ENCODE measurements at regions not wholly inside any gene's neighbourhood (a gene's known extent, or its start where the extent isn't known, plus 50 kb on each side); places are given as distances from the start of the nearest gene placed in this dataset.
"Not testable (repeated sequence)": the region's sequence is repeated elsewhere in the genome, so short reads cannot be mapped to it uniquely, and the experiment has no call there.

DNA sequence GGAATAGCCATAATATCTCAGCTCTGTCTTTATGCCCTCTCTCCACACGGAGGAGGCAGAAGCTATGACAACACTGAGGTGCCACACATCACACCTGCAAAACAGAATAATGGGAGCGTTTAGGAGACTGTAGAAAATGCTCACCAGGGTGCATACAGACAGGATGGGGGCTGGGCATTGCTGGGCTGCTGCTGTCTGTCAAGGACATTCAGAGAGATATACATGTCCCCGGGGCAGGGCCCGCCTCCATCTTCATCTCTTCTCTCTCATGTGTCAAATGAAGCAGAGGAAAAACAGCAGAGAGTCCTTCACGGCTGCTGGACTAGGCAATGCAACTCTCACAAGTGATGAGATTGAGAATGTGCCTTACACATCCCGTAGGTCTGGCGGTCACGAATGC lies 65.3 kb upstream of the DHRSX start:
- no peak overlapping the region for H3K9ac ChIP-seq (ENCODE audit: low read depth, low read length)
- peaks cover 7% of the 10 kb centered on the region; the same call in 1 of the 2 replicates for H3K4me1 ChIP-seq (ENCODE audit: insufficient read depth, low read length)
- no peaks in the 10 kb centered on the region for H3K36me3 ChIP-seq (ENCODE audit: insufficient read depth, low read length)
- peaks cover 5% of the 10 kb centered on the region; the same call in 1 of the 2 replicates for H3K9me3 ChIP-seq (ENCODE audit: control insufficient read depth, insufficient read depth, low read length)

DNA sequence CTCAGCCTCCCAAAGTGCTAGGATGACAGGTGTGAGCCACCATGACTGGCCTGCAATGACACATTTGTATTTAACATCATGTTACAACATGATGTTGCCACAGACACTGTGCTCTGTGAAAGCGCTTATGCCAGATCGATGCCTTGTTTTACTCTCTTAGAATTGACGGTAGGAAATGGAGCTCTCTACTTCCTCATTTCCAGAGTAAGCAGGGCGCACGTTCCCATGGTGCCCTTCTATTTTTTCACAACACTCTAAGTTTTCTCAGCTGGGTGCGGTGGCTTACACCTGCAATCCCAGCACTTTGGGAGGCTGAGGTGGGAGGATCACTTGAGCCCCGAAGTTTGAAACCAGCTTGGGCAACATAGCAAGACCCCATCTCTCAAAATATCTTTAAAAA lies 60.7 kb upstream of the DHRSX start:
- Histone ChIP-seq H3K9me3 (ENCODE audit: control insufficient read depth, insufficient read depth, low read length) (no peaks in the 10 kb centered on the region), H3K36me3 (ENCODE audit: insufficient read depth, low read length) (no peaks in the 10 kb centered on the region), H3K4me1 (ENCODE audit: insufficient read depth, low read length) (peaks cover 7% of the 10 kb centered on the region; the same call in 1 of the 2 replicates), H3K9ac (ENCODE audit: low read depth, low read length) (no peak overlapping the region)

DNA sequence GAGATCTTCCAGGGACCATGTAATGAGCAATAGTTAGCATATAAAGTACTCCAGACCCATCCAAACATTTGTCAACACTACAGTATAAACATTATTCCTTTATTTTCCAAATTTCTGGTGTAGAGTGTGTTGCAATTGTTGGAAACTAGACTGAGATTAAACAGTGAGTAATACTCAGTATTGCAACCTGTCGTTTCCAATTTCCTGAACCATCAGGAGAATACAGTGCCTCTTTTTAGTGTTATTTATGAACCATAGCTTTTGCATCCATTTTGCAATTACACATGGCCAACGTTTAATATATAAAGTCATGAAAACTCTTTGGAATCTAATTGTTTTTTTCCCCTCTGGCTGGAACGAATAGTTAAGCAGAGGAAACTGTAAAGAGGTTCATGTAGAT lies 58.3 kb upstream of the DHRSX start:
- no peaks in the 10 kb centered on the region for H3K9me3 ChIP-seq (ENCODE audit: control insufficient read depth, insufficient read depth, low read length)
- no peak overlapping the region for H3K9ac ChIP-seq (ENCODE audit: low read depth, low read length)
- H3K4me1 ChIP-seq (ENCODE audit: insufficient read depth, low read length): no peaks in the 10 kb centered on the region
- no peaks in the 10 kb centered on the region for H3K36me3 ChIP-seq (ENCODE audit: insufficient read depth, low read length)

- H3K9ac ChIP-seq (ENCODE audit: low read depth, low read length): no peak overlapping the region
- no peaks in the 10 kb centered on the region for H3K36me3 ChIP-seq (ENCODE audit: insufficient read depth, low read length)
- H3K4me1 ChIP-seq (ENCODE audit: insufficient read depth, low read length): peaks cover 2% of the 10 kb centered on the region; the same call in 1 of the 2 replicates
- no peaks in the 10 kb centered on the region for H3K9me3 ChIP-seq (ENCODE audit: control insufficient read depth, insufficient read depth, low read length)
Observed at GRCh38 chrX:2554891-2555290, 54.1 kb upstream of the DHRSX start.

DNA sequence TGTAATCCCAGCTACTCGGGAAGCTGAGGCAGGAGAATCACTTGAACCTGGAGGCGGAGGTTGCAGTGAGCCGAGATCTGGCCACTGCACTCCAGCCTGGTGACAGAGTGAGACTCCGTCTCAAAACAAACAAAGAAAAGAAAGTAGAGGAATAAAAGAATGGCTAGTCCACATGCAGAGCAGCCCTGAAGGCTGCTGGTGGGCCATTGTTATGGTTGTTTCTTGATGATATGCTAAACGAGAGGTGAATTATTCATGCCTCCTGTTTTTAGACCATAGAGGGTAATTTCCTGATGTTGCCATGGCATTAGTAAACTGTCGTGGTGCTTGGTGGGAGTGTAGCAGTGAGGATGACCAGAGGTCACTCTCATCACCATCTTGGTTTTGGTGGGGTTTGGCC lies 53.3 kb upstream of the DHRSX start:
- not testable (repeated sequence) for H3K36me3 ChIP-seq (ENCODE audit: insufficient read depth, low read length); H3K9me3 ChIP-seq (ENCODE audit: control insufficient read depth, insufficient read depth, low read length); H3K4me1 ChIP-seq (ENCODE audit: insufficient read depth, low read length); H3K9ac ChIP-seq (ENCODE audit: low read depth, low read length)

- H3K9me3 ChIP-seq (ENCODE audit: control insufficient read depth, insufficient read depth, low read length): no peaks in the 10 kb centered on the region
- H3K4me1 ChIP-seq (ENCODE audit: insufficient read depth, low read length): peaks cover 16% of the 10 kb centered on the region
- no peak overlapping the region for H3K9ac ChIP-seq (ENCODE audit: low read depth, low read length)
- no peaks in the 10 kb centered on the region for H3K36me3 ChIP-seq (ENCODE audit: insufficient read depth, low read length)
Observed at GRCh38 chrX:2552621-2553201, 51.9 kb upstream of the DHRSX start.

DNA sequence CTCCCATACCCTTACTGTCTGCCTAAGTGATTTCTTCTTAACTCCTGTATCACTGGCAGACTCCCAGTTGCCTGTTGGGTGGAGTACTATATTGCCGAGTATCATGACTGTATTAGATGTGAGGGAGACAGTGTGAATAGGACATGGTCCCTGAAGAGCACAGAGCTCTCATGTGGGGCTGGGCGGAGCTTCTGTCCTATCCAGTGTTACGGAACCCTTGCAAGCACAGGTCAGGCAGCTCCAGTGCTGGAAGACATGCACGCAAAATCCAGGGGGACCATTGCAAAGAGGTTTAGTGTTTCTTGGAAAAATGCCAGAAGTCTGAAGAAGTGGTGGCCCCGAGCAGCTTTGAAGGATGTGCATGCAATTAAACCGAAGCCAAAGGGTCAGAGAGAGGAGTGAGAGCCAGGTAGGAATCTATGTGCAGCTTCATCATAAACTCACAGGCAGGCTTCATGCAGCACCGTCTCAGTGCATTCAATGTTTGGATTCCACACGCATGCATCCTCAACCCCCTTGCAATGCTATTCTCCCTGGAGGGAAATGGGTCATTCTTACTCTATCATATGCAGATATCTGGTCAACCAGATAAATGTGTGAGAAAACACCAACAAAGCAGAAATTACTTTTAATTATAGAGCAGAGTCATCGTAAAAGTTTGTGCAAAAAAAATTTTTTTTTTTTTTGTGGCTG lies 49.7 kb upstream of the DHRSX start:
- Histone ChIP-seq H3K4me1 (ENCODE audit: insufficient read depth, low read length) (peaks cover 16% of the 10 kb centered on the region), H3K9me3 (ENCODE audit: control insufficient read depth, insufficient read depth, low read length) (peaks cover 6% of the 10 kb centered on the region; the same call in 1 of the 2 replicates), H3K36me3 (ENCODE audit: insufficient read depth, low read length) (no peaks in the 10 kb centered on the region), H3K9ac (ENCODE audit: low read depth, low read length) (no peak overlapping the region)

Data from ES-I3 (cell line).